ENCODE measurements at regions not wholly inside any gene's neighbourhood (a gene's known extent, or its start where the extent isn't known, plus 50 kb on each side); places are given as distances from the start of the nearest gene placed in this dataset.

- no peak overlapping the region for H3K4me3 ChIP-seq (ENCODE audit: control insufficient read depth in 1 of 2, extremely low read depth in 1 of 2, low read length in 1 of 2)
- no peaks in the 10 kb centered on the region for H3K4me1 ChIP-seq (ENCODE audit: control insufficient read depth in 1 of 2, extremely low read depth in 1 of 2, insufficient read depth in 2 of 2, low read length in 2 of 2)
- H3K27ac Mint-ChIP-seq = no peak overlapping the region
- no peaks in the 10 kb centered on the region for H3K9me3 ChIP-seq
- no peak for DNase-seq
- no peaks in the 10 kb centered on the region for H3K36me3 ChIP-seq (ENCODE audit: control insufficient read depth in 2 of 2, extremely low read depth in 1 of 2, insufficient read depth in 1 of 2, low read length in 1 of 2)
- H3K27me3 ChIP-seq (replicated peaks in 1 of 2; ENCODE audit: control insufficient read depth in 2 of 2, extremely low read depth in 1 of 2, insufficient read depth in 2 of 2, low read length in 1 of 2) = no peaks in the 10 kb centered on the region
- no peak overlapping the region for H3K4me3 Mint-ChIP-seq
- ChIA-PET CTCF (interaction anchor here in 1 of 2 donors (0.5 kb wide), 1 partner anchor 8 kb away, joined by 8 read pairs; no protein-coding TSS in a partner anchor), POLR2A (no interaction called here)
- peaks cover 0 to 12% (median 8%) of the 10 kb centered on the region in 3 donors for H3K4me1 Mint-ChIP-seq
- ATAC-seq (replicated peaks in 1 of 4) = no peak
- no peak overlapping the region for H3K27ac ChIP-seq (ENCODE audit: low read length)
- peaks cover 35% of the 10 kb centered on the region for H3K36me3 Mint-ChIP-seq
- no CpG with 5 or more reads among the region's 2 CpGs for WGBS (ENCODE audit: insufficient coverage)
- H3K27me3 Mint-ChIP-seq = no peaks in the 10 kb centered on the region
- H3K9me3 Mint-ChIP-seq = peaks cover 0 to 51% (median 31%) of the 10 kb centered on the region in 3 donors
These were observed 372.8 kb upstream of the ZC3H15 start for GRCh38 chr2:186113284-186113683.

- Histone ChIP-seq H3K27me3 (replicated peaks in 1 of 2; ENCODE audit: control insufficient read depth in 2 of 2, extremely low read depth in 1 of 2, insufficient read depth in 2 of 2, low read length in 1 of 2) (no peaks in the 10 kb centered on the region), H3K36me3 (ENCODE audit: control insufficient read depth in 2 of 2, extremely low read depth in 1 of 2, insufficient read depth in 1 of 2, low read length in 1 of 2) (no peaks in the 10 kb centered on the region), H3K9me3 (no peaks in the 10 kb centered on the region), H3K4me1 (ENCODE audit: control insufficient read depth in 1 of 2, extremely low read depth in 1 of 2, insufficient read depth in 2 of 2, low read length in 2 of 2) (no peaks in the 10 kb centered on the region), H3K4me3 (ENCODE audit: control insufficient read depth in 1 of 2, extremely low read depth in 1 of 2, low read length in 1 of 2) (no peak overlapping the region), H3K27ac (ENCODE audit: low read length) (no peak overlapping the region)
- Mint-ChIP-seq H3K27me3 (no peaks in the 10 kb centered on the region), H3K4me1 (no peaks in the 10 kb centered on the region), H3K36me3 (peaks cover 16% of the 10 kb centered on the region), H3K9me3 (peaks cover 0 to 8% (median 0%) of the 10 kb centered on the region in 3 donors), H3K4me3 (no peak overlapping the region), H3K27ac (no peak overlapping the region)
- ChIA-PET POLR2A (no interaction called here), CTCF (no interaction called here)
- DNase-seq = no peak
- ATAC-seq (replicated peaks in 1 of 4) = no peak
These were observed 360.9 kb upstream of the ZC3H15 start for GRCh38 chr2:186125156-186125555.

DNA sequence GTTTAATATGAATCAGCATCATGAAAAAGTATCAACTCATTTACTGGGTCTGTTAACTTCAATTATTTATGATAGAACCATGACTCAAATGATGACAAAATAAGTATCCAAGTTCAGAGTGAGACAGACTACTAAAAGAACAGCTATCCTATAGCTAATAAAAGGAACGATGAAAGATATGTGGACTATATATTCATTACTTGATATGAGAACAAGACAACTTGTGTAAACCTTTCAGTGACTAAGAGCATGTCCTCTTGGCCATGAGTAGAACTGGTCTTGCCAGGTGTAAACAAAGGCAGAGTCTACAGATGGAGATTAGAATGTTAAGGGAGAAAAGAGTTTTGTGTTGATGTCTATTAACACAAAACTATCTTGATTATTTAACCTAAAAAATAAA lies 360.4 kb upstream of the ZC3H15 start:
- POLR2A ChIA-PET = no interaction called here
- Mint-ChIP-seq H3K4me3 (no peak overlapping the region), H3K27ac (no peak overlapping the region), H3K36me3 (peaks cover 16% of the 10 kb centered on the region), H3K4me1 (no peaks in the 10 kb centered on the region), H3K27me3 (no peaks in the 10 kb centered on the region), H3K9me3 (peaks cover 0 to 8% (median 0%) of the 10 kb centered on the region in 3 donors)
- ATAC-seq (replicated peaks in 1 of 4) (no peak), DNase-seq (no peak)
- WGBS (ENCODE audit: insufficient coverage) = no CpG with 5 or more reads among the region's 1 CpG
- Histone ChIP-seq H3K27ac (ENCODE audit: low read length) (no peak overlapping the region), H3K4me1 (ENCODE audit: control insufficient read depth in 1 of 2, extremely low read depth in 1 of 2, insufficient read depth in 2 of 2, low read length in 2 of 2) (no peaks in the 10 kb centered on the region), H3K27me3 (replicated peaks in 1 of 2; ENCODE audit: control insufficient read depth in 2 of 2, extremely low read depth in 1 of 2, insufficient read depth in 2 of 2, low read length in 1 of 2) (no peaks in the 10 kb centered on the region), H3K4me3 (ENCODE audit: control insufficient read depth in 1 of 2, extremely low read depth in 1 of 2, low read length in 1 of 2) (no peak overlapping the region), H3K36me3 (ENCODE audit: control insufficient read depth in 2 of 2, extremely low read depth in 1 of 2, insufficient read depth in 1 of 2, low read length in 1 of 2) (no peaks in the 10 kb centered on the region), H3K9me3 (no peaks in the 10 kb centered on the region)
- CTCF ChIA-PET = no interaction called here

GRCh38 chr2:186126181-186126580 lies 359.9 kb upstream of the ZC3H15 start:
- no peak overlapping the region for H3K4me3 ChIP-seq (ENCODE audit: control insufficient read depth in 1 of 2, extremely low read depth in 1 of 2, low read length in 1 of 2)
- H3K4me3 Mint-ChIP-seq = no peak overlapping the region
- ChIA-PET CTCF (no interaction called here), POLR2A (no interaction called here)
- ATAC-seq (replicated peaks in 1 of 4) (no peak), DNase-seq (no peak)
- no peaks in the 10 kb centered on the region for H3K27me3 ChIP-seq (replicated peaks in 1 of 2; ENCODE audit: control insufficient read depth in 2 of 2, extremely low read depth in 1 of 2, insufficient read depth in 2 of 2, low read length in 1 of 2)
- no peaks in the 10 kb centered on the region for H3K4me1 ChIP-seq (ENCODE audit: control insufficient read depth in 1 of 2, extremely low read depth in 1 of 2, insufficient read depth in 2 of 2, low read length in 2 of 2)
- no peak overlapping the region for H3K27ac ChIP-seq (ENCODE audit: low read length)
- H3K36me3 Mint-ChIP-seq = peaks cover 16% of the 10 kb centered on the region
- peaks cover 0 to 8% (median 0%) of the 10 kb centered on the region in 3 donors for H3K9me3 Mint-ChIP-seq
- H3K36me3 ChIP-seq (ENCODE audit: control insufficient read depth in 2 of 2, extremely low read depth in 1 of 2, insufficient read depth in 1 of 2, low read length in 1 of 2) = no peaks in the 10 kb centered on the region
- no peaks in the 10 kb centered on the region for H3K4me1 Mint-ChIP-seq
- H3K27me3 Mint-ChIP-seq = no peaks in the 10 kb centered on the region
- H3K27ac Mint-ChIP-seq = no peak overlapping the region
- H3K9me3 ChIP-seq = no peaks in the 10 kb centered on the region

GRCh38 chr2:186129767-186130581 lies 356.1 kb upstream of the ZC3H15 start:
- no peaks in the 10 kb centered on the region for H3K27me3 ChIP-seq (replicated peaks in 1 of 2; ENCODE audit: control insufficient read depth in 2 of 2, extremely low read depth in 1 of 2, insufficient read depth in 2 of 2, low read length in 1 of 2)
- H3K36me3 Mint-ChIP-seq = no peaks in the 10 kb centered on the region
- POLR2A ChIA-PET = no interaction called here
- H3K9me3 Mint-ChIP-seq = no peaks in the 10 kb centered on the region
- H3K27ac Mint-ChIP-seq = no peak overlapping the region
- H3K4me1 Mint-ChIP-seq = no peaks in the 10 kb centered on the region
- no peaks in the 10 kb centered on the region for H3K27me3 Mint-ChIP-seq
- WGBS (ENCODE audit: insufficient coverage) = no CpG with 5 or more reads among the region's 1 CpG
- CTCF ChIA-PET = no interaction called here
- H3K36me3 ChIP-seq (ENCODE audit: control insufficient read depth in 2 of 2, extremely low read depth in 1 of 2, insufficient read depth in 1 of 2, low read length in 1 of 2) = no peaks in the 10 kb centered on the region
- no peak for DNase-seq
- ATAC-seq (replicated peaks in 1 of 4) = no peak
- no peaks in the 10 kb centered on the region for H3K4me1 ChIP-seq (ENCODE audit: control insufficient read depth in 1 of 2, extremely low read depth in 1 of 2, insufficient read depth in 2 of 2, low read length in 2 of 2)
- no peaks in the 10 kb centered on the region for H3K9me3 ChIP-seq
- H3K4me3 ChIP-seq (ENCODE audit: control insufficient read depth in 1 of 2, extremely low read depth in 1 of 2, low read length in 1 of 2) = no peak overlapping the region
- no peak overlapping the region for H3K4me3 Mint-ChIP-seq
- H3K27ac ChIP-seq (ENCODE audit: low read length) = no peak overlapping the region

DNA sequence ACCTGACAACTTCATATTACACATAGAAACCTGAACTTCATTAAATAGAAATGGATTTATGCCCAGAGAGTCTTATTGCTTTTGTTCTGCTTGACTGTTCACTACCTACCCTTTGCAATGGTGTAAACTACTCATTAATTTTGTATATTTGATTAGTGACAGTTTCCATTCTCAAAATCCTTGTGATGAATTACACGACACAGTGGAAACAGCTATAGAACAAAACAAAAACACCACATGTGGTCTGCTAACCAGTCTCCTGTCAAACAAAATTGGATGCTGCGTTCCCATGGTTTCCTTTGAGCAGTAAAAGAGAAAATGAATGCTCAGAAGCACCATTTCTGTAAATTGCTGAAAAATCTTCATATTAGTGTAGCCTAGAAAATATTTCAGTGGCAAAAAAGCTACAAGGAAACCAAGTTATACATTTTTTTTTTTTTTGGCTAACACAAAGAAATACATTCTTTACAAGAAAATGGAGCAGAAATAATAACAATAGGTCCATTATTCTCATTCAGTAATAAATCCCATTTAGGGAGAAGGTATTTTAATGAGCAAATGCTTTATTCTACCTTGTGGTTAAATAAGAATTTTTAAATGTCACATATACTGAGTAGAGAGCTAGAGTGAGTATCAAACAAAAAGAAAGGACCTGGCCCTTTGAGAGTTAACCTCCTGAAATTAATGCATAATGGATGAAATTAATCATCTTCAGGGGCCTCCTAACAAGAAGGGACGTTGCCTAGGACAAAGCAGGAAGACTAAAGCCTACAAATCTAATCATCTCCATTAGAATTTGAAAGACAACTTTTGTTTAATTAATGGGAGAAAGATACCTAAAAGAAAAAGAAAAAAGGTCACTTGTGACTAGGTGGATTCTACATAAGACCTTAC lies 355.1 kb upstream of the ZC3H15 start:
- Mint-ChIP-seq H3K36me3 (no peaks in the 10 kb centered on the region), H3K27me3 (no peaks in the 10 kb centered on the region), H3K4me1 (no peaks in the 10 kb centered on the region), H3K4me3 (no peak overlapping the region), H3K27ac (no peak overlapping the region), H3K9me3 (peaks cover 0 to 4% (median 0%) of the 10 kb centered on the region in 3 donors)
- H3K4me3 ChIP-seq (ENCODE audit: control insufficient read depth in 1 of 2, extremely low read depth in 1 of 2, low read length in 1 of 2) = no peak overlapping the region
- no peak overlapping the region for H3K27ac ChIP-seq (ENCODE audit: low read length)
- no peaks in the 10 kb centered on the region for H3K36me3 ChIP-seq (ENCODE audit: control insufficient read depth in 2 of 2, extremely low read depth in 1 of 2, insufficient read depth in 1 of 2, low read length in 1 of 2)
- no peaks in the 10 kb centered on the region for H3K27me3 ChIP-seq (replicated peaks in 1 of 2; ENCODE audit: control insufficient read depth in 2 of 2, extremely low read depth in 1 of 2, insufficient read depth in 2 of 2, low read length in 1 of 2)
- CTCF ChIA-PET = no interaction called here
- WGBS (ENCODE audit: insufficient coverage) = no CpG with 5 or more reads among the region's 3 CpGs
- POLR2A ChIA-PET = no interaction called here
- no peak for DNase-seq
- ATAC-seq (replicated peaks in 1 of 4) = no peak
- no peaks in the 10 kb centered on the region for H3K9me3 ChIP-seq
- H3K4me1 ChIP-seq (ENCODE audit: control insufficient read depth in 1 of 2, extremely low read depth in 1 of 2, insufficient read depth in 2 of 2, low read length in 2 of 2) = no peaks in the 10 kb centered on the region
